ENCODE measurements at regions not wholly inside any gene's neighbourhood (a gene's known extent, or its start where the extent isn't known, plus 50 kb on each side); places are given as distances from the start of the nearest gene placed in this dataset.

- 73% methylated on average over 3 of the region's 3 CpGs for WGBS
- no peaks in the 10 kb centered on the region for H3K9me3 ChIP-seq (ENCODE audit: control insufficient read depth in 4 of 4, low read length in 3 of 4)
- no peak overlapping the region for H3K9ac ChIP-seq (ENCODE audit: low read depth in 1 of 2, low read length in 2 of 2)
- H3K27ac ChIP-seq (ENCODE audit: low read depth in 1 of 2, low read length in 2 of 2) = no peak overlapping the region
- H3K36me3 ChIP-seq (ENCODE audit: control insufficient read depth in 4 of 4, insufficient read depth in 3 of 4, low read depth in 1 of 4, low read length in 3 of 4) = no peaks in the 10 kb centered on the region
- H3K4me1 ChIP-seq (ENCODE audit: control insufficient read depth in 4 of 4, insufficient read depth in 4 of 4, low read length in 3 of 4) = no peaks in the 10 kb centered on the region
- H3K27me3 ChIP-seq (ENCODE audit: control insufficient read depth in 4 of 4, insufficient read depth in 4 of 4, low read length in 3 of 4) = peaks cover 0 to 3% (median 0%) of the 10 kb centered on the region in 4 donors
- H3K4me3 ChIP-seq (ENCODE audit: low read depth in 1 of 3, low read length in 3 of 3) = no peak overlapping the region
- TF ChIP-seq GABPA (IDR thresholded peaks at IDR 0.05 in 1 of 2, conservative IDR thresholded peaks at IDR 0.05 in 1 of 2) (no peak), SP1 (IDR thresholded peaks at IDR 0.05) (no peak), FOXA1 (IDR thresholded peaks at IDR 0.05) (no peak), MAX (IDR thresholded peaks at IDR 0.05) (no peak), RAD21 (IDR thresholded peaks at IDR 0.05) (no peak), JUND (IDR thresholded peaks at IDR 0.05) (no peak), ATF3 (IDR thresholded peaks at IDR 0.05) (no peak), TAF1 (conservative IDR thresholded peaks at IDR 0.05) (no peak), CTCF (IDR thresholded peaks at IDR 0.05; ENCODE audit: low read depth, low read length, missing input control) (no peak), RXRA (IDR thresholded peaks at IDR 0.05) (no peak), EGR1 (IDR thresholded peaks at IDR 0.05; ENCODE audit: low read depth in 2 of 2) (no peak)
- DNase-seq (ENCODE audit: low spot score) = no peak
Observed at GRCh38 chrX:140180585-140180984, 215.3 kb upstream of the CXorf66 start.

GRCh38 chrX:140177821-140178220 lies 212.5 kb upstream of the CXorf66 start:
- DNase-seq (ENCODE audit: low spot score) = no peak
- no peak overlapping the region for H3K9ac ChIP-seq (ENCODE audit: low read depth in 1 of 2, low read length in 2 of 2)
- H3K36me3 ChIP-seq (ENCODE audit: control insufficient read depth in 4 of 4, insufficient read depth in 3 of 4, low read depth in 1 of 4, low read length in 3 of 4) = no peaks in the 10 kb centered on the region
- H3K9me3 ChIP-seq (ENCODE audit: control insufficient read depth in 4 of 4, low read length in 3 of 4) = no peaks in the 10 kb centered on the region
- no peak overlapping the region for H3K4me3 ChIP-seq (ENCODE audit: low read depth in 1 of 3, low read length in 3 of 3)
- peaks cover 0 to 1% (median 0%) of the 10 kb centered on the region in 4 donors for H3K27me3 ChIP-seq (ENCODE audit: control insufficient read depth in 4 of 4, insufficient read depth in 4 of 4, low read length in 3 of 4)
- no peak for TF ChIP-seq FOXA2 (IDR thresholded peaks at IDR 0.05)
- no peak for TF ChIP-seq EGR1 (IDR thresholded peaks at IDR 0.05; ENCODE audit: low read depth in 2 of 2)
- no peak for TF ChIP-seq RXRA (IDR thresholded peaks at IDR 0.05)
- no peaks in the 10 kb centered on the region for H3K4me1 ChIP-seq (ENCODE audit: control insufficient read depth in 4 of 4, insufficient read depth in 4 of 4, low read length in 3 of 4)
- no peak overlapping the region for H3K27ac ChIP-seq (ENCODE audit: low read depth in 1 of 2, low read length in 2 of 2)
- WGBS = 35% methylated on average over 3 of the region's 3 CpGs

GRCh38 chrX:140172401-140172800 lies 207.1 kb upstream of the CXorf66 start:
- Histone ChIP-seq H3K9ac (ENCODE audit: low read depth in 1 of 2, low read length in 2 of 2) (no peak overlapping the region), H3K27ac (ENCODE audit: low read depth in 1 of 2, low read length in 2 of 2) (no peak overlapping the region), H3K4me1 (ENCODE audit: control insufficient read depth in 4 of 4, insufficient read depth in 4 of 4, low read length in 3 of 4) (no peaks in the 10 kb centered on the region), H3K36me3 (ENCODE audit: control insufficient read depth in 4 of 4, insufficient read depth in 3 of 4, low read depth in 1 of 4, low read length in 3 of 4) (no peaks in the 10 kb centered on the region), H3K9me3 (ENCODE audit: control insufficient read depth in 4 of 4, low read length in 3 of 4) (peaks cover 0 to 7% (median 0%) of the 10 kb centered on the region in 4 donors), H3K4me3 (ENCODE audit: low read depth in 1 of 3, low read length in 3 of 3) (no peak overlapping the region), H3K27me3 (ENCODE audit: control insufficient read depth in 4 of 4, insufficient read depth in 4 of 4, low read length in 3 of 4) (no peaks in the 10 kb centered on the region)
- 85% methylated on average over 2 of the region's 2 CpGs for WGBS
- TF ChIP-seq REST (IDR thresholded peaks at IDR 0.05) (no peak), ZBTB33 (IDR thresholded peaks at IDR 0.05) (no peak), SP1 (IDR thresholded peaks at IDR 0.05) (no peak), RAD21 (IDR thresholded peaks at IDR 0.05) (no peak)
- no peak for DNase-seq (ENCODE audit: low spot score)
